ENCODE measurements at regions not wholly inside any gene's neighbourhood (a gene's known extent, or its start where the extent isn't known, plus 50 kb on each side); places are given as distances from the start of the nearest gene placed in this dataset.
"Not testable (repeated sequence)": the region's sequence is repeated elsewhere in the genome, so short reads cannot be mapped to it uniquely, and the experiment has no call there.

- no peak for DNase-seq (ENCODE audit: low spot score)
- H3K27ac ChIP-seq (ENCODE audit: poor library complexity, severe bottlenecking), result peak overlapping the region; percentile 98
- ATAC-seq (ENCODE audit: low read depth), result no peak
- H3K27me3 ChIP-seq (ENCODE audit: insufficient read depth, poor library complexity, severe bottlenecking), result no peaks in the 10 kb centered on the region
- no peak overlapping the region for H3K4me3 ChIP-seq (ENCODE audit: severe bottlenecking)
- no peaks in the 10 kb centered on the region for H3K36me3 ChIP-seq (ENCODE audit: low read depth)
- peaks cover 62% of the 10 kb centered on the region for H3K4me1 ChIP-seq (ENCODE audit: insufficient read depth, poor library complexity, severe bottlenecking)
- H3K9me3 ChIP-seq (ENCODE audit: severe bottlenecking), result no peaks in the 10 kb centered on the region
- TF ChIP-seq CTCF (IDR thresholded peaks at IDR 0.05; ENCODE audit: poor library complexity, severe bottlenecking), result no peak
Measured at GRCh38 chr12:75657831-75658230, 146.4 kb upstream of the KRR1 start.

- peaks cover 62% of the 10 kb centered on the region for H3K4me1 ChIP-seq (ENCODE audit: insufficient read depth, poor library complexity, severe bottlenecking)
- peak overlapping the region; percentile 98 for H3K27ac ChIP-seq (ENCODE audit: poor library complexity, severe bottlenecking)
- not testable (repeated sequence) for ATAC-seq (ENCODE audit: low read depth); H3K4me3 ChIP-seq (ENCODE audit: severe bottlenecking); H3K9me3 ChIP-seq (ENCODE audit: severe bottlenecking); H3K27me3 ChIP-seq (ENCODE audit: insufficient read depth, poor library complexity, severe bottlenecking); H3K36me3 ChIP-seq (ENCODE audit: low read depth)
- peak; percentile 67 for DNase-seq (ENCODE audit: low spot score)
Measured at GRCh38 chr12:75657354-75657753, 145.9 kb upstream of the KRR1 start.

- Histone ChIP-seq H3K27ac (ENCODE audit: poor library complexity, severe bottlenecking) (peak overlapping the region; percentile 98), H3K27me3 (ENCODE audit: insufficient read depth, poor library complexity, severe bottlenecking) (no peaks in the 10 kb centered on the region), H3K4me1 (ENCODE audit: insufficient read depth, poor library complexity, severe bottlenecking) (peaks cover 63% of the 10 kb centered on the region), H3K9me3 (ENCODE audit: severe bottlenecking) (no peaks in the 10 kb centered on the region), H3K36me3 (ENCODE audit: low read depth) (no peaks in the 10 kb centered on the region), H3K4me3 (ENCODE audit: severe bottlenecking) (no peak overlapping the region)
- DNase-seq (ENCODE audit: low spot score), result peak; percentile 94
- peak; percentile 89 for ATAC-seq (ENCODE audit: low read depth)
- TF ChIP-seq CTCF (IDR thresholded peaks at IDR 0.05; ENCODE audit: poor library complexity, severe bottlenecking), result no peak
Measured at GRCh38 chr12:75656648-75657047, 145.2 kb upstream of the KRR1 start.

- Histone ChIP-seq H3K36me3 (ENCODE audit: low read depth) (no peaks in the 10 kb centered on the region), H3K9me3 (ENCODE audit: severe bottlenecking) (no peaks in the 10 kb centered on the region), H3K4me1 (ENCODE audit: insufficient read depth, poor library complexity, severe bottlenecking) (peaks cover 63% of the 10 kb centered on the region), H3K4me3 (ENCODE audit: severe bottlenecking) (no peak overlapping the region), H3K27ac (ENCODE audit: poor library complexity, severe bottlenecking) (peak overlapping the region; percentile 98), H3K27me3 (ENCODE audit: insufficient read depth, poor library complexity, severe bottlenecking) (no peaks in the 10 kb centered on the region)
- ATAC-seq (ENCODE audit: low read depth) (no peak), DNase-seq (ENCODE audit: low spot score) (no peak)
- TF ChIP-seq CTCF (IDR thresholded peaks at IDR 0.05; ENCODE audit: poor library complexity, severe bottlenecking), result no peak
Measured at GRCh38 chr12:75656210-75656609, 144.8 kb upstream of the KRR1 start.

- H3K4me3 ChIP-seq (ENCODE audit: severe bottlenecking), result no peak overlapping the region
- DNase-seq (ENCODE audit: low spot score) (no peak), ATAC-seq (ENCODE audit: low read depth) (no peak)
- H3K27me3 ChIP-seq (ENCODE audit: insufficient read depth, poor library complexity, severe bottlenecking), result no peaks in the 10 kb centered on the region
- H3K27ac ChIP-seq (ENCODE audit: poor library complexity, severe bottlenecking), result peak overlapping the region; percentile 98
- H3K9me3 ChIP-seq (ENCODE audit: severe bottlenecking), result no peaks in the 10 kb centered on the region
- H3K4me1 ChIP-seq (ENCODE audit: insufficient read depth, poor library complexity, severe bottlenecking), result peaks cover 62% of the 10 kb centered on the region
- no peak for TF ChIP-seq CTCF (IDR thresholded peaks at IDR 0.05; ENCODE audit: poor library complexity, severe bottlenecking)
- H3K36me3 ChIP-seq (ENCODE audit: low read depth), result no peaks in the 10 kb centered on the region
Measured at GRCh38 chr12:75655315-75655806, 144.0 kb upstream of the KRR1 start.
